ENCODE measurements at regions not wholly inside any gene's neighbourhood (a gene's known extent, or its start where the extent isn't known, plus 50 kb on each side); places are given as distances from the start of the nearest gene placed in this dataset.
"Not testable (repeated sequence)": the region's sequence is repeated elsewhere in the genome, so short reads cannot be mapped to it uniquely, and the experiment has no call there.

DNA sequence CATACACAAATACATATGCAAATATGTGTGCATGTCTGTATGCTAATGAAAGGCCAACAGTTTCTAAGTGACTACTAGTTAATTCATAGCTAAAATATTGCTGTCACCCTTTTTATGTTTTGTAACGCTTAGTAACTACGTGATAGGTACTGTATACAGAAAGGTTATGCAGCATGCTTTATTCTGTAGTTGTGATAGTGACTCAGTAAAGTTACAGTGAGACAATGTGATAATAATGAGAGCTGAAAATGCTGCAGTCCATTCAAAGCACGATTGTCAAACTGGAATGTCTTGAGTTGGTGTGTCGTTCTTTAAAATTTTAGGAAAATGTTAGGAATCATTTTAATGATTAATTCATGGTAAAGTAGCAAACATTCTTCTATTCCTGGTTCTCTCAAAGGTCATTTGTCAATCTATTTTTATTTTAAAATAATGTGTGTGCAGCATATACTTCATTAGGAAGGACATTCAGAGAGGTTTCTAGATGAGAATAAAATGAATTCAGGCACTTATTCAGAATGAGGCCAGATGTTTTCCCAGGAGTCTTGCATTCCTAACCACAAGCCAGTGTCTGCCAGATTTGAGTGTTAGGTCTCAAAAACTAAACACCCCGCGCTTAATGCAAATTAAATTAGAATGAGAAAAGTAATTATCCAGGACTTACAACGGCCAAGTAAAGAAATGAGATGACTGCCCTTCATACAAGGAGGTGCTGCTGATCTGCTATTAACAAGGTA is 408.8 kb upstream of the FZD8 start:
- no peak for DNase-seq (ENCODE audit: low spot score)

DNA sequence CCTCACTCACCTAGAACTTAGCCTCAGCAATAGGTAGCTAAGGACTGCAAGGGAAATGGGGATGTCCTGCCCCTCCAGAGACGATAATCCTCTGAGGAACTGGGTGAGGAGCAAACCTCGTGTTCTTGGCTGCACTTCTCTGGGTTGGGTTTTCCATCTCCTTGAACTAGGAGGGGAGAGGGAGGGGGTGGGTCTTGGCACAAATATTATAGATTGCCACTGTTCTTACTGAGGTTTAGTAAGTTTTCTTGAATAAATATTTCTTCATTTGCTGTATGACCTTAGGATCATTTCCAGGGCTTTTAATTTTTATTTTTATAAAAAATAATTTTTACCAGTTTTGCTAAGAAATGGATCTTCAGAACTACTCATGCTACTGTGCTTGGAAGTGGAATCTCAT is 406.7 kb upstream of the FZD8 start:
- DNase-seq (ENCODE audit: low spot score): no peak

DNA sequence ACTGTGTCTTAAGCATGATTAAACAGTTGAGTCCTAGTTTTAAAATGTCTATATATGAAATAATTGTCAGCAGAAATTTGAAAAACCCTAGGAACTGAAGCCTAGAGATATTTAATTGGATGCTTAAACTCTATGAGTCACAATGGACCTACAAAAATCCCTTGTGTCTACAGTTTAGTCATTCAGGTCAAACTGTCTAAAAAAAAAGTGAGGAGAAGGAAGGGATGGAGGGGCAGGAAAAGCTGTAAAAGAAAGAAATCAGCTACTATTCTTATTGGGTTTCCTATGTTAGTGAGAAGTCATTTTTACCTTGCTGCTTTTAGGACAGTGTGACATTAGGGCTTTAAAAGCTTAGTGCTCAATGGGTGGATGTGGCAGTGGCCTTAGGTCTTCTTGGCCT is 406.1 kb upstream of the FZD8 start:
- DNase-seq (ENCODE audit: low spot score): no peak

- DNase-seq (ENCODE audit: low spot score): no peak
These were observed 400.0 kb upstream of the FZD8 start for GRCh38 chr10:36042135-36042534.

- DNase-seq (ENCODE audit: low spot score): no peak
These were observed 396.3 kb upstream of the FZD8 start for GRCh38 chr10:36038316-36038955.

DNA sequence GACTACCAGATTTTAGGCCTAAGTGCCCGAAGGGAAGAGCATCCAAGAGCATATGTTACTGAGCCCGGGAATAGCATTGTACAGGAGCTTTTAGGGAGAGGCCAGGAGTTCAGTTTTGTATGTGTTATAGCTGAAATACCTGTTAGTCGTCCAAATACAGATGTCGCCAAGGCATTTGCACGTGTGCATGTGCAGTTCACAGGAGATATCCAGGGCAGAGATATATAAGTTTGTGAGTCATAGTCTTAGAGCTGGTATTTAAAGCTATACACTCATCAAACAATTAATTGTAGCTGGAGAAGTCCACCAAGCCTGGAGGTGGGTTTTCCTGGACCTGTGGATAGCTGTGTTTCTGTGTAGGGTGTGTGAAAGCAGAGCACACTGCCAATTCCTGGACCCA is 394.0 kb upstream of the FZD8 start:
- no peak for DNase-seq (ENCODE audit: low spot score)

GRCh38 chr10:36033808-36034207 is 391.7 kb upstream of the FZD8 start:
- DNase-seq (ENCODE audit: low spot score): no peak

DNA sequence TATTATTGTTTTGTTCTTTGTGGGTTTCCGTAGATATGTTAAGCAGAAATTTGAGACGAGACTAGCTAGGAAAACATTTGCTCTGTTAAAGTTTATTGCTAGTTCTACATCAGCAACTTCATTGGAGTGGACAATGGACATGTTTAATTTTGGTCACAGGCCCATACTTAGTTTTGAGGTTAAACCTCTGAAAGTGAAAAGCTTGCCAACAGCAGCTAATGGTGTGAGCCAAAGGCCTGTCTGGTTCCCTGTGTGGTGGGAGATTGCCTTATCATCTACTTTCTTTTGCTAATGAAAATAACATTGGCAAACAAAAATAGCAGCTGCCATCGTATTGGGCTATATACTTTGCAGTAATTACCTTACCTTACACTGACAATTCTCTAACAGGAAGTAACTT is 388.4 kb upstream of the FZD8 start:
- DNase-seq (ENCODE audit: low spot score): no peak

DNA sequence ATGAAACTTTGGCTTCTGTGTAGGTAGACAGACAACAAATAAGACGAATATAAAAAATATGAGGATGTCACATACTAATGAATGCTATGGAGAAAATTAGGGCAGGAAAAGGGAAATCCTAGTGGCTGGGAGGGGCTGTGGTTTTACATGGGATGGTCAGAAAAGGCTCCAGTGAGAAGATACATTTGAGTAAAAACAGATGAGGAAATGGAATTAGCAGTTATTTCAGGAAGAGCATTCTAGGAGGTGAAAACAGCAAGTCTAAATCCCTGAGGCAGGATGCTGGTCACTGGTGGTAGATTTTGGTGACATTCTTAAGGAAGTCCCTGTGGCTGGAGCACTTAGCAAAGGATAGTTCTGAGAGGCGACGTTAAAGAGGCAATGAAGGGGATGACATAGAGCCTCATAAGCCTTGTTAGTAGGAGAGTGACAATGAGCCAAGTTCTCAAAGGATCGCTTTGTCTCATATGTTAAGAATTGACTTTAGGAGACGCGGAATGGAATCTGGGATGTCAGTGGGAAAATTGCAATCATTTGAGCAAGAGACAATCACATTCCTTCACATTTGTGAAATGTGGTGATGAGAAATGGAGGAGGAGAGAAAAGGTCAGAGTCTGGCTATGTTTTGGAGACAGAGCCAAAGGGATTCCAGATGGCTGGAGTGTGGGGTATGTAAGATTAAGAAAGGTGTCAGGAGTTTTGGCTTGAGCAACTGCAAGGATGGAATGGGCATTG is 384.7 kb upstream of the FZD8 start:
- DNase-seq (ENCODE audit: low spot score): no peak

- DNase-seq (ENCODE audit: low spot score): no peak
These were observed 384.0 kb upstream of the FZD8 start for GRCh38 chr10:36026081-36026480.

DNA sequence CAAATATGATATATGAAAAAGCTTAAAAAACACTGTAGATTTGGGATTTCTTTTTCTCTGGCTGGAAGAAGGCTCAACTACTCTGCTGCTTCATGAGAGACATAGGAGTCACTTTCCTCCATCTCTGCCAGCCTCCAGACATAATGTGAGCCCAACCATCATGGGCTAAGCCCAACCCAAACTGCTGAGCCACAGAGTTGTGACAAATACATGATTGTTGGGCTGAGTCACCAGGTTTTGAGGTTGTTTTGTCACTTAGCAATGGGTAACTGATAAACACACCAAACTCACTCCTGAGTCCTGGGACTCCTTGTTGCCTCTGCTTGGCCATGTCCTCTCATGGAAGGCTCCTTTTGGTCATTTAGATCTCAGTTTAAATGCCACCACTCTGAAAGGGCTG is 381.8 kb upstream of the FZD8 start:
- DNase-seq (ENCODE audit: low spot score): no peak

DNA sequence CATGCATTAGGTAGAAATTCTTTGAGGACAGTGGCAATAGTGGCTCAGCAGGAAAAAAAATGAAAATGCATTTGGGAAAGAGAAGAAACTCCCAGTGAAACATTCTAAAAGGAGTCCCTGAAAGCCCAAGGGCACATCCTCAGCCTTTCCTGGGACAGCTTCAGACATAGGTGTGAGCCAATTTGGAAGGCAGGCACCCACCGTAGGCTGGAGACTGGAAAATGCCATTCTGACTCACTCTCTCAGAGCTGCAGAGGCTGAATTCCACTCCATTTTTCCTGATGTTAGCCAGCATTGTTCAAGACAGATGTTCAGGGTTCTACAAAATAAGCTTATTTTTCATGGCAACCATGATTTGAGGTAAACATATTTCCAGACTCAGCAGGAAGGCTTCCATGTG is 379.0 kb upstream of the FZD8 start:
- no peak for DNase-seq (ENCODE audit: low spot score)

DNA sequence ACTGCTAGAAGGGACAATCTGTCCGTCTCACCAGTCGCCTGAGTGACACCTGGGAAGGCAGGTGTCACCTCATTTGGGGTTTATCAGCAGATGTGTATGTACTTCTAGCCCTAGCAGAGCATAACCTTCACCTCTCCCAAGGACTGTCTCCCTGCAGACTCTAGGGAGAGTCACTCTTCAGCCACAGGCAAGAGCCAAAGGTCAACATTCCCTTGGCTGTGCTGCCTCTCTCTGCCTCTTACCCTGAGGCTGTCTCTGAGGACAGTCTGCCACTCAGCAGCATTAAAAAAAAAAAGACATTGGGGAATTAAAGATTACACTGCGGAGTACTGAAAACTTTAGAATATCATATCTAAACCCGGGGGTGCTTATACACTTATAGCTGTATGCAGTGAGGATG is 377.7 kb upstream of the FZD8 start:
- no peak for DNase-seq (ENCODE audit: low spot score)

DNA sequence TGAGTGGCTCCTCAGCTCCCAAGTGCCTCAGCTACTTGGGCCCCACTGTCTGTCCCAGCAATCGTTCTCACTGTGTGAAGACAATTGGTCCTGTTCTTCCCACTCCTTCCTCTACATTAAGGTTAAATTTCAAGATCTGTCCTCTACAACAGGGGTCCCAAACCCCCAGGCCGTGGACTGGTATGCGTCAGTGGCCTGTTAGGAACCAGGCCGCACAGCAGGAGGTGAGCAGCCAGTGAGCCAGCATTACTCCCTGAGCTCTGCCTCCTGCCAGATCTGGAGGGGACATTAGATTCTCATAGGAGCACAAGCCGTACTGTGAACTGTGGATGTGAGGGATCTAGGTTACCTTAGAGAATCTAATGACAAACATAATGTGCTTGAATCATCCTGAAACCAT is 376.9 kb upstream of the FZD8 start:
- no peak for DNase-seq (ENCODE audit: low spot score)

DNA sequence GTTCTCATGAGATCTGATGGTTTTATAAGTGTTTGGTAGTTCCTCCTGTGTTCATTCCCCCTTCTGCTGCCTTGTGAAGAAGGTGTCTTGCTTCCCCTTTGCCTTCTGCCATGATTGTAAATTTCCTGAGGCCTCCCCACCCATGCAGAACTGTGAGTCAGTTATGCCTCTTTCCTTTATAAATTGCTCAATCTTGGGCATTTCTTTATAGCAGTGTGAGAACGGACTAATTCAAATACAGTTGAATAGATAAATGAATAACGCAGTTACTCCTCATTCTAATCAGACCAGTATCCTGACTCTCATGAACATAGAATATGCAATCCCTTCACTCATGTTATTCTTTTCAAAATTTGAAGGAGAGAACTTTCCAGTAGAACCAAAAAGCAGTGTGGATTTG is 375.0 kb upstream of the FZD8 start:
- no peak for DNase-seq (ENCODE audit: low spot score)

- no peak for DNase-seq (ENCODE audit: low spot score)
These were observed 365.3 kb upstream of the FZD8 start for GRCh38 chr10:36007369-36007768.

- no peak for DNase-seq (ENCODE audit: low spot score)
These were observed 361.6 kb upstream of the FZD8 start for GRCh38 chr10:36003688-36004087.

- DNase-seq (ENCODE audit: low spot score): no peak
These were observed 361.0 kb upstream of the FZD8 start for GRCh38 chr10:36003031-36003600.

DNA sequence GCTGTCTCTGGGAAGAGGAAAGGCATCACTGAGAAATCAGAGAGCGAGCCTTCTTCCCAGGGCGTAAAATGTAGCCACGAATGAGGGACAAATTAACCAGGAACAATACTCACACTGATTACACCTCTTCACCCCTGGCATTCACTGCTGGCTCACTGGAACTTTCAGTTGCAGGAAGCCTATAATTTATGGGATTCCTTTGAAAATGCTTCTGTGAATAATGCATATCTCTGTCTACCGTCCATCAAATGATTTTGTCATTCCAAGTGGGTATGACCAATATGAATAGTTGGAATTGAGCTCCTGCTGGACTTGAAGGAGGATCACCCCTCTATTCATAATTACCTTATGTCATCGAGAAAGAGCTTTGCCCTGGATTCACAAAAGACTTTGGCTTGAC is 360.3 kb upstream of the FZD8 start:
- no peak for DNase-seq (ENCODE audit: low spot score)

DNA sequence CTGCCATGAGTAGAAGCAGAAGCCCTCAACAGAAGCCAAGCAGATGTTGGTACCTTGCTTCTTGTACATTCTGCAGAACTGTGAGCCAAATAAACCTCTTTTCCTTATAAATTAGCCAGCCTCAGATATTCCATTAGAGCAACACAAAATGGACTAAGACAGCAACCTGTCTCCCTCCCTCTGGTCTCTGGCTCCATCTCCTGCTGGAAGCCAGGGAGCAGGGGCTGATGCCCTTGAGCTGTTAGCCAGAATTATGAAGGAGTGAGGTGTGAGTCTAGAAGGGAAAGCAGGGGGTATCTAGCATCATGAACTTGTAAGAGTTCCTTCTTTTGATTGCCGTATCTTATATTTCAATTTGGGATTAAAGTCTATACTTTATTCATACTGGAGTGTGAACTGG is 358.7 kb upstream of the FZD8 start:
- not testable (repeated sequence) for DNase-seq (ENCODE audit: low spot score)

- no peak for DNase-seq (ENCODE audit: low spot score)
These were observed 355.9 kb upstream of the FZD8 start for GRCh38 chr10:35998026-35998425.

DNA sequence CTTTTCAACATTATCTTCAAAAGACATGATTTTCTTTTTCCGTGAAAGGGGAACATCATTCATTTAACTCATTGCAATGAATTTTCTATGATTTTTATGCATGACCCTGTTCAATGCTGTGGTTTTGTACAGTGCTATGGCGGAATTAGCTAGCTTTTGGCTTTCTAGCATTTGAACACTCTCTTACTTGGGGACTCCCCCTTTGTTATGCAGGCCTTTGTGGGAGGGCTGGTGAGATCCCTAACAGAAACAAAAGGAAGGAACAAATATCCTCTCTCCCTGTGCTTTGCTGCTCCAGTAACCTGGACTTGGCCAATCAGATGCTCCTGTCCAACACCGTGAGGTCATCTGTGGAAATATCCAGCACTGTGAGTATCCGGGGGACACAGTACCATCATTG is 353.4 kb upstream of the FZD8 start:
- DNase-seq (ENCODE audit: low spot score): no peak
